ENCODE measurements at regions not wholly inside any gene's neighbourhood (a gene's known extent, or its start where the extent isn't known, plus 50 kb on each side); places are given as distances from the start of the nearest gene placed in this dataset.
A peak's percentile ranks its signal among the peaks of the same experiment; 100 is the strongest.

DNA sequence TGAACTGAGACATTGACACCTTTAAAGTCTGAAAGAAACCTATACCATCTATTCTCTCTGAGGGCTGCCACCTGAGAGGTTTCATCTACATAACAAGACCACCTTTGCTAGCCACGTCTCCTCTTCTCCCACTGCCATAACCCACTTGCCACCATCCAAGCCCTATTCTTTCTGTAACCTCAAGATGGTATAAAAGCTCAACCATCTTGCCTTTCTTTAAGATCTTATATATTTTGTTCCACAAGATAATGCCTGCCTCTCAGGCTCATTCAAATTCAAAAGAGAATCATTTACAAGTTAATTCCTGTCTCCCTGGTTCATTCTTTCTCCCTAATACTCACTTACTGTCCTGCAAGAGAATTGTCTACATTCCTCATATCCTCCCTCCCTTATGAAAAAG lies 192.5 kb downstream of the OTOR start:
- Histone ChIP-seq H4K20me1 (ENCODE audit: insufficient read depth, low read length) (no peaks in the 10 kb centered on the region), H3K4me3 (ENCODE audit: insufficient read depth, low read depth, low read length) (no peak overlapping the region), H3K79me2 (ENCODE audit: insufficient read depth, low read length) (no peaks in the 10 kb centered on the region), H2AFZ (ENCODE audit: low read depth, low read length) (no peak overlapping the region), H3K9ac (ENCODE audit: low read length) (no peak overlapping the region), H3K4me1 (ENCODE audit: insufficient read depth, low read length) (no peaks in the 10 kb centered on the region), H3K27ac (ENCODE audit: low read depth, low read length) (no peak overlapping the region), H3K27me3 (ENCODE audit: insufficient read depth, low read length) (no peaks in the 10 kb centered on the region), H3K4me2 (ENCODE audit: low read length) (no peak overlapping the region), H3K9me3 (ENCODE audit: insufficient read depth, low read depth, low read length) (no peaks in the 10 kb centered on the region), H3K36me3 (ENCODE audit: insufficient read depth, low read length) (no peaks in the 10 kb centered on the region)
- Mint-ChIP-seq H3K27ac (ENCODE audit: unreplicated experiment) (no peak overlapping the region), H3K4me1 (ENCODE audit: low read depth, unreplicated experiment) (peaks cover 33% of the 10 kb centered on the region), H3K9me3 (ENCODE audit: unreplicated experiment) (no peaks in the 10 kb centered on the region), H3K36me3 (ENCODE audit: low read depth, unreplicated experiment) (peaks cover 2% of the 10 kb centered on the region), H3K4me3 (ENCODE audit: unreplicated experiment) (no peak overlapping the region), H3K27me3 (ENCODE audit: low read depth, unreplicated experiment) (no peaks in the 10 kb centered on the region)
- no peak for FAIRE-seq
- DNase-seq (ENCODE audit: low read depth) = no peak
- TF ChIP-seq EZH2 (IDR thresholded peaks at IDR 0.05; ENCODE audit: insufficient read depth, low read length) = no peak

DNA sequence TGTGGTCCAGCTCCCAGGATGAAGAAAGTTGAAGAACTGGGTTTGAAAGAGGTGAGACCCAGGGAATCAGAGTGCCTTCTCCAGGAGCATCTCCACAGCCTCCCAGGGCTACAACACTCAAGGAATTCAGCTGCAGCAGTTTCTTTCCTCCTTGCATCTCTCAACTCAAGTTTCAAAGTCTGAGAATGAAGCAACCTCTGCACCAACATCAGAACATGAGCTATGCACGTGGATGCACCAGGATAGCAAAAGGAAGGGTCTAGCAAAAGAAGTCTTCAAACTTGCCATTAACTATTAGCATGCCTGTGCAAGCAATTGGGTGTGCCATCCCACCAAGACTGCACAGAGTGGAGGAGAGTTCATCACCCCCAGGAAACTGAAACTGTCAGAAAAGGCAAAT lies 193.9 kb downstream of the OTOR start:
- Mint-ChIP-seq H3K4me1 (ENCODE audit: low read depth, unreplicated experiment) (peaks cover 41% of the 10 kb centered on the region), H3K4me3 (ENCODE audit: unreplicated experiment) (no peak overlapping the region), H3K36me3 (ENCODE audit: low read depth, unreplicated experiment) (peaks cover 2% of the 10 kb centered on the region), H3K9me3 (ENCODE audit: unreplicated experiment) (no peaks in the 10 kb centered on the region), H3K27me3 (ENCODE audit: low read depth, unreplicated experiment) (no peaks in the 10 kb centered on the region), H3K27ac (ENCODE audit: unreplicated experiment) (no peak overlapping the region)
- Histone ChIP-seq H3K9ac (ENCODE audit: low read length) (no peak overlapping the region), H3K4me2 (ENCODE audit: low read length) (no peak overlapping the region), H4K20me1 (ENCODE audit: insufficient read depth, low read length) (no peaks in the 10 kb centered on the region), H3K27me3 (ENCODE audit: insufficient read depth, low read length) (no peaks in the 10 kb centered on the region), H3K79me2 (ENCODE audit: insufficient read depth, low read length) (no peaks in the 10 kb centered on the region), H3K27ac (ENCODE audit: low read depth, low read length) (no peak overlapping the region), H3K9me3 (ENCODE audit: insufficient read depth, low read depth, low read length) (no peaks in the 10 kb centered on the region), H3K4me3 (ENCODE audit: insufficient read depth, low read depth, low read length) (no peak overlapping the region), H3K36me3 (ENCODE audit: insufficient read depth, low read length) (no peaks in the 10 kb centered on the region), H3K4me1 (ENCODE audit: insufficient read depth, low read length) (no peaks in the 10 kb centered on the region), H2AFZ (ENCODE audit: low read depth, low read length) (no peak overlapping the region)
- TF ChIP-seq CTCF (IDR thresholded peaks at IDR 0.05; ENCODE audit: insufficient read depth, low read depth, low read length) (no peak), EZH2 (IDR thresholded peaks at IDR 0.05; ENCODE audit: insufficient read depth, low read length) (no peak)
- DNase-seq (ENCODE audit: low read depth) (no peak), FAIRE-seq (no peak)

DNA sequence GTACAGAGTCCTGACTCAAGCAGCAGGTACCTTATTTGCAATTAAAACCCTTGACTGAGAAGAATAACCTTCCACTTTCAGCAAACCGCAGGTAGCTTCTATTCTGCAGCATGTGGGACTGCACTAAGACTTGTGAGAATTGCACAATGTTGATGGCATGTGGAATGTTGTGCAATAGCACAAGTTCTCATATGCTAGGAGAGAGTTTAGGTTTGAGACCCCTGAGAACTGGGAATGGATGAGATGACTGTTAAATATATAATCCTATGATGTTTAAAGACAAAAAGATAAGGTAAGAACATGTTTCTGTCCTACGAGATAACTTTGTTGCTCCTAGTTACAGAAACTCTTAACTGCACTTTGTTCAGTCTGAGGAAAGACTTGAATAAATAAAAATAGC lies 194.6 kb downstream of the OTOR start:
- Mint-ChIP-seq H3K36me3 (ENCODE audit: low read depth, unreplicated experiment) (peaks cover 2% of the 10 kb centered on the region), H3K9me3 (ENCODE audit: unreplicated experiment) (no peaks in the 10 kb centered on the region), H3K27me3 (ENCODE audit: low read depth, unreplicated experiment) (no peaks in the 10 kb centered on the region), H3K4me1 (ENCODE audit: low read depth, unreplicated experiment) (peaks cover 46% of the 10 kb centered on the region), H3K27ac (ENCODE audit: unreplicated experiment) (no peak overlapping the region), H3K4me3 (ENCODE audit: unreplicated experiment) (no peak overlapping the region)
- no peak overlapping the region for H3K27ac ChIP-seq (ENCODE audit: low read depth, low read length)
- H3K27me3 ChIP-seq (ENCODE audit: insufficient read depth, low read length) = no peaks in the 10 kb centered on the region
- no peak for FAIRE-seq
- H3K4me1 ChIP-seq (ENCODE audit: insufficient read depth, low read length) = peaks cover 4% of the 10 kb centered on the region
- TF ChIP-seq CTCF (IDR thresholded peaks at IDR 0.05; ENCODE audit: insufficient read depth, low read depth, low read length) = no peak
- no peak for TF ChIP-seq EZH2 (IDR thresholded peaks at IDR 0.05; ENCODE audit: insufficient read depth, low read length)
- no peaks in the 10 kb centered on the region for H3K36me3 ChIP-seq (ENCODE audit: insufficient read depth, low read length)
- H3K9ac ChIP-seq (ENCODE audit: low read length) = no peak overlapping the region
- H3K4me3 ChIP-seq (ENCODE audit: insufficient read depth, low read depth, low read length) = no peak overlapping the region
- H4K20me1 ChIP-seq (ENCODE audit: insufficient read depth, low read length) = no peaks in the 10 kb centered on the region
- peak; percentile 61 for DNase-seq (ENCODE audit: low read depth)
- H3K79me2 ChIP-seq (ENCODE audit: insufficient read depth, low read length) = no peaks in the 10 kb centered on the region
- H3K9me3 ChIP-seq (ENCODE audit: insufficient read depth, low read depth, low read length) = no peaks in the 10 kb centered on the region
- H3K4me2 ChIP-seq (ENCODE audit: low read length) = no peak overlapping the region
- H2AFZ ChIP-seq (ENCODE audit: low read depth, low read length) = no peak overlapping the region
